ENCODE measurements at regions not wholly inside any gene's neighbourhood (a gene's known extent, or its start where the extent isn't known, plus 50 kb on each side); places are given as distances from the start of the nearest gene placed in this dataset.

DNA sequence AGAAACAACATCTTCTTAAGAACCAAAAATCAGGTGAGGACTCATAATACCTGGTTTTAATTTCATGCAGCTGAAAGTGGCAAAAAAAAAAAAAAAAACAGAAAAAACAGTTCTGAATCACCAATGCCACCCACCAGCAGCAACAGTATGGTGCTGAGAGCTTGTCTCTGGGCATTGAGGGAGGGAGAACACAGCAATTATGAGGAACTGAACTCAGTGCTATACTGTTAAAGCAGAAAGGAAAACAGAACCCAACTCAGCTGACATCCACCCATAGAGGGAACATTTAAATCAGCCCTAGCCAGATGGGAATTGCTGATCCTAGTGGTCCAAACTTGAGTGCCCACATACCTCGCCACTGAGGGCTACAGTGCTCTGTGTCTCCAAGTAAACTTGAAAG lies 657.9 kb downstream of the ACTL7B start:
- TF ChIP-seq, protein P1, sequence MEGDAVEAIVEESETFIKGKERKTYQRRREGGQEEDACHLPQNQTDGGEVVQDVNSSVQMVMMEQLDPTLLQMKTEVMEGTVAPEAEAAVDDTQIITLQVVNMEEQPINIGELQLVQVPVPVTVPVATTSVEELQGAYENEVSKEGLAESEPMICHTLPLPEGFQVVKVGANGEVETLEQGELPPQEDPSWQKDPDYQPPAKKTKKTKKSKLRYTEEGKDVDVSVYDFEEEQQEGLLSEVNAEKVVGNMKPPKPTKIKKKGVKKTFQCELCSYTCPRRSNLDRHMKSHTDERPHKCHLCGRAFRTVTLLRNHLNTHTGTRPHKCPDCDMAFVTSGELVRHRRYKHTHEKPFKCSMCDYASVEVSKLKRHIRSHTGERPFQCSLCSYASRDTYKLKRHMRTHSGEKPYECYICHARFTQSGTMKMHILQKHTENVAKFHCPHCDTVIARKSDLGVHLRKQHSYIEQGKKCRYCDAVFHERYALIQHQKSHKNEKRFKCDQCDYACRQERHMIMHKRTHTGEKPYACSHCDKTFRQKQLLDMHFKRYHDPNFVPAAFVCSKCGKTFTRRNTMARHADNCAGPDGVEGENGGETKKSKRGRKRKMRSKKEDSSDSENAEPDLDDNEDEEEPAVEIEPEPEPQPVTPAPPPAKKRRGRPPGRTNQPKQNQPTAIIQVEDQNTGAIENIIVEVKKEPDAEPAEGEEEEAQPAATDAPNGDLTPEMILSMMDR (IDR thresholded peaks at IDR 0.05) = no peak
- no peak for TF ChIP-seq POLR2A (IDR thresholded peaks at IDR 0.05)
- TF ChIP-seq POLR2AphosphoS5 (IDR thresholded peaks at IDR 0.05; ENCODE audit: insufficient read depth in 1 of 2, low read depth in 1 of 2) = no peak

Measured in vagina (tissue), 2 donors.